OCI-LY7 (cell line): ENCODE measurements at regions not wholly inside any gene's neighbourhood (a gene's known extent, or its start where the extent isn't known, plus 50 kb on each side); places are given as distances from the start of the nearest gene placed in this dataset.

Experiments used
- BruUV-seq: library from RNA; stranded (reverse); fragments of 400-500 nt; replicated peaks from 2 replicates; lab custom pipeline; 2021; lab: Mats Ljungman, UMichigan
- CTCF ChIA-PET: fragments of 300-600 bp; sonication (Branson Sonifier 250); formaldehyde crosslinking; loops from one replicate; lab custom pipeline; 2022; ENCODE audit warnings: antibody characterized with exemption; ENCODE audit not compliant: unreplicated experiment; lab: Charles Lee
- POLR2A ChIA-PET: fragments of 300-600 bp; sonication (Branson Sonifier 250); formaldehyde crosslinking; loops from one replicate; lab custom pipeline; 2022; ENCODE audit warnings: antibody characterized with exemption; lab: Charles Lee
- DNase-seq: peaks from one replicate; pipeline ENCODE4 v3.0.0-alpha.2; 2015; ENCODE audit warnings: low spot score
- H2AFZ ChIP-seq: fragments of 200-600 bp; sonication (generic), shearing (Covaris generic); 2 replicates; pipeline ENCODE4 v1.6.1; 2014; ENCODE audit warnings: mild to moderate bottlenecking, antibody characterized with exemption, low read length, moderate library complexity
- H3K27ac ChIP-seq: fragments of 200-600 bp; sonication (generic); 2 replicates; pipeline ENCODE4 v1.5.1; 2014; ENCODE audit warnings: mixed run types, low read depth, mild to moderate bottlenecking, moderate library complexity, low read length, inconsistent platforms; ENCODE audit not compliant: poor library complexity, severe bottlenecking
- H3K36me3 ChIP-seq: fragments of 200-600 bp; sonication (generic); 2 replicates; pipeline ENCODE4 v1.6.1; 2014; ENCODE audit warnings: mild to moderate bottlenecking, antibody characterized with exemption, low read length, moderate library complexity, mixed read lengths; ENCODE audit not compliant: insufficient read depth
- H3K4me1 ChIP-seq: fragments of 200-600 bp; sonication (generic); 2 replicates; pipeline ENCODE4 v1.5.1; 2014; ENCODE audit warnings: mild to moderate bottlenecking, low read length; ENCODE audit not compliant: insufficient read depth, poor library complexity, severe bottlenecking
- H3K4me2 ChIP-seq: fragments of 200-600 bp; sonication (generic); 2 replicates; pipeline ENCODE4 v1.6.1; 2014; ENCODE audit warnings: mild to moderate bottlenecking, low read length
- H3K4me3 ChIP-seq: fragments of 200-600 bp; sonication (generic); 2 replicates; pipeline ENCODE4 v1.5.1; 2014; ENCODE audit warnings: mild to moderate bottlenecking, low read depth, low read length; ENCODE audit not compliant: poor library complexity, severe bottlenecking
- H3K79me2 ChIP-seq: fragments of 200-600 bp; sonication (generic); 2 replicates; pipeline ENCODE4 v1.6.1; 2016; ENCODE audit warnings: low read depth, mild to moderate bottlenecking, low read length, moderate library complexity, mixed read lengths; ENCODE audit not compliant: insufficient read depth
- H3K9me2 ChIP-seq: fragments of 200-600 bp; sonication (generic); 2 replicates; pipeline ENCODE4 v1.6.1; 2016; ENCODE audit warnings: mild to moderate bottlenecking, low read length, mixed read lengths; ENCODE audit not compliant: insufficient read depth
- H3K9me3 ChIP-seq: fragments of 200-600 bp; sonication (generic); 2 replicates; pipeline ENCODE4 v1.6.1; 2014; ENCODE audit warnings: mild to moderate bottlenecking, mixed run types, low read length, mixed read lengths
- H4K20me1 ChIP-seq: fragments of 200-600 bp; sonication (generic); 2 replicates; pipeline ENCODE4 v1.6.1; 2014; ENCODE audit warnings: mild to moderate bottlenecking, antibody characterized with exemption, low read length, moderate library complexity, mixed read lengths; ENCODE audit not compliant: insufficient read depth
- CTCF ChIP-seq: fragments of 200-600 bp; sonication (generic); conservative IDR thresholded peaks from 2 replicates; pipeline ENCODE4 v1.5.1; 2014; ENCODE audit warnings: mild to moderate bottlenecking, antibody characterized with exemption, low read length, moderate library complexity, mixed read lengths
- EZH2phosphoT487 ChIP-seq: fragments of 200-600 bp; sonication (generic); IDR thresholded peaks from 2 replicates; pipeline ENCODE4 v1.6.1; 2018; ENCODE audit warnings: low read depth, borderline replicate concordance, mild to moderate bottlenecking, mixed run types, antibody characterized with exemption, low read length, moderate library complexity, mixed read lengths
- intact Hi-C: fragments of 100-400 bp; cut with micrococcal nuclease; formaldehyde crosslinking; loops from one replicate; pipeline ENCODE4 v1.10.0; 2022; ENCODE audit not compliant: unreplicated experiment

- Histone ChIP-seq H3K4me2 (no peak overlapping the region), H3K4me1 (no peaks in the 10 kb centered on the region), H3K4me3 (no peak overlapping the region), H3K9me2 (no peaks in the 10 kb centered on the region), H2AFZ (no peak overlapping the region), H3K79me2 (no peaks in the 10 kb centered on the region), H4K20me1 (no peaks in the 10 kb centered on the region), H3K9me3 (0 out of 2 replicates have a peak, but pooled peaks cover 3% of the 10 kb centered on the region), H3K36me3 (no peaks in the 10 kb centered on the region), H3K27ac (no peak overlapping the region)
- CTCF ChIA-PET, result no interaction called here
- TF ChIP-seq CTCF (no peak), EZH2phosphoT487 (no peak)
- POLR2A ChIA-PET, result no interaction called here
- intact Hi-C loops, result no loop called here
- DNase-seq, result no peak
- BruUV-seq, result no TSS peak
Observed at GRCh38 chr10:70976063-70976695, 87.8 kb upstream of the PCBD1 start.

- Histone ChIP-seq H3K4me2 (no peak overlapping the region), H3K9me3 (no peaks in the 10 kb centered on the region), H3K79me2 (no peaks in the 10 kb centered on the region), H3K36me3 (no peaks in the 10 kb centered on the region), H2AFZ (no peak overlapping the region), H3K4me3 (no peak overlapping the region), H4K20me1 (no peaks in the 10 kb centered on the region), H3K4me1 (no peaks in the 10 kb centered on the region), H3K9me2 (no peaks in the 10 kb centered on the region), H3K27ac (no peak overlapping the region)
- ChIA-PET POLR2A (no interaction called here), CTCF (no interaction called here)
- BruUV-seq, result no TSS peak
- intact Hi-C loops, result no loop called here
- DNase-seq, result no peak
- TF ChIP-seq EZH2phosphoT487, result no peak
- no peak for TF ChIP-seq CTCF
Observed at GRCh38 chr10:70977625-70978024, 89.3 kb upstream of the PCBD1 start.

- POLR2A ChIA-PET, result no interaction called here
Observed at GRCh38 chr10:70978181-70978580, 89.8 kb upstream of the PCBD1 start.

More at GRCh38 chr10:70978181-70978580, 89.8 kb upstream of the PCBD1 start:
- CTCF ChIA-PET, result no interaction called here
- no peak for TF ChIP-seq CTCF
- TF ChIP-seq EZH2phosphoT487, result no peak
- Histone ChIP-seq H3K79me2 (no peaks in the 10 kb centered on the region), H3K9me2 (no peaks in the 10 kb centered on the region), H4K20me1 (no peaks in the 10 kb centered on the region), H3K9me3 (no peaks in the 10 kb centered on the region), H3K36me3 (no peaks in the 10 kb centered on the region), H2AFZ (no peak overlapping the region), H3K4me2 (no peak overlapping the region), H3K4me1 (no peaks in the 10 kb centered on the region), H3K4me3 (no peak overlapping the region), H3K27ac (no peak overlapping the region)
- DNase-seq, result no peak
- intact Hi-C loops, result no loop called here
- no TSS peak for BruUV-seq
